HepG2 (cell line): ENCODE measurements at regions not wholly inside any gene's neighbourhood (a gene's known extent, or its start where the extent isn't known, plus 50 kb on each side); places are given as distances from the start of the nearest gene placed in this dataset.

Source experiments
- ATAC-seq: fragments of 200-7000 bp; cut with Tn5 transposase; 3 replicates; pipeline ENCODE4 v1.9.1; 2020; ENCODE audit warnings: mild to moderate bottlenecking, moderate library complexity
- BruUV-seq: library from RNA; stranded (reverse); fragments of 400-500 nt; replicated peaks from 2 replicates; lab custom pipeline; 2021; lab: Mats Ljungman, UMichigan
- CTCF ChIA-PET: fragments of 300-600 bp; formaldehyde crosslinking; extraction: SDS; loops from one replicate; lab custom pipeline; 2021; ENCODE audit warnings: low total read pairs, inconsistent platforms, low intra/inter-chr PET ratio; lab: Yijun Ruan, JAX
- POLR2A ChIA-PET: fragments of 350-600 bp; sonication (Branson Sonifier 250); formaldehyde crosslinking; loops from one replicate; lab custom pipeline; 2020; ENCODE audit warnings: antibody characterized with exemption, inconsistent platforms; lab: Yijun Ruan, JAX
- DNase-seq: peaks from one replicate; pipeline ENCODE4 v3.0.0-alpha.2; 2015; ENCODE audit warnings: low spot score
- FAIRE-seq: peaks from 3 replicates; lab custom pipeline; 2011; peaks lifted over from hg19 to GRCh38; lab: Jason Lieb, UNC
- H2AFZ ChIP-seq: one replicate; pipeline ENCODE4 v1.6.1; 2011; ENCODE audit warnings: low read length, inconsistent platforms
- H3K27ac ChIP-seq: fragments of 300-600 bp; 3 replicates; pipeline ENCODE4 v1.8.0; 2011; ENCODE audit warnings: mixed run types, mild to moderate bottlenecking, mixed read lengths, low read length, inconsistent platforms; ENCODE audit not compliant: insufficient read depth; ENCODE audit errors: extremely low read length
- H3K27me3 ChIP-seq, 2 experiments: fragments of 200-600 bp in 1 of 2; 2 replicates in 1 of 2; 3 replicates in 1 of 2; pipeline versions ENCODE4 v1.6.0 to v1.8.0; 2011; ENCODE audit warnings: low read length in 2 of 2, mild to moderate bottlenecking in 2 of 2, moderate library complexity in 2 of 2, inconsistent platforms in 1 of 2; ENCODE audit not compliant: insufficient read depth in 2 of 2, control insufficient read depth in 1 of 2
- H3K36me3 ChIP-seq, 2 experiments: fragments of 200-600 bp in 1 of 2; replicated peaks in 1 of 2; 2 replicates in 1 of 2; 3 replicates in 1 of 2; pipeline versions ENCODE4 v1.5.1 to v1.8.0; 2011; ENCODE audit warnings: low read length in 2 of 2, inconsistent platforms in 1 of 2; ENCODE audit not compliant: insufficient read depth in 2 of 2, control insufficient read depth in 1 of 2
- H3K4me1 ChIP-seq: 2 replicates; pipeline ENCODE4 v1.5.1; 2012; ENCODE audit warnings: low read length, inconsistent platforms; ENCODE audit not compliant: insufficient read depth
- H3K4me2 ChIP-seq: 2 replicates; pipeline ENCODE4 v1.6.0; 2011; ENCODE audit warnings: low read depth, low read length, inconsistent platforms
- H3K4me3 ChIP-seq, 3 experiments: fragments of 200-600 bp in 1 of 3; sonication (generic), shearing (Covaris generic) in 1 of 3; replicated peaks in 1 of 3; 2 replicates each; pipeline ENCODE4 v1.5.1; 2011 to 2016; ENCODE audit warnings: low read length in 3 of 3, inconsistent platforms in 2 of 3, low read depth in 2 of 3, mild to moderate bottlenecking in 2 of 3, control low read depth in 1 of 3, mixed read lengths in 1 of 3; ENCODE audit not compliant: insufficient read depth in 1 of 3
- H3K79me2 ChIP-seq: one replicate; pipeline ENCODE4 v1.6.1; 2011; ENCODE audit warnings: low read length, inconsistent platforms; ENCODE audit not compliant: insufficient read depth
- H3K9ac ChIP-seq: 2 replicates; pipeline ENCODE4 v1.6.0; 2011; ENCODE audit warnings: mild to moderate bottlenecking, low read depth, low read length, inconsistent platforms; ENCODE audit not compliant: insufficient read depth
- H3K9me3 ChIP-seq: 2 replicates; pipeline ENCODE4 v1.5.1; 2012; ENCODE audit warnings: mild to moderate bottlenecking, low read length
- H4K20me1 ChIP-seq: 2 replicates; pipeline ENCODE4 v1.6.0; 2011; ENCODE audit warnings: inconsistent platforms, mild to moderate bottlenecking, low read length, moderate library complexity; ENCODE audit not compliant: insufficient read depth
- ERF ChIP-seq: IDR thresholded peaks from 2 replicates; pipeline ENCODE4 v1.6.1; 2018; ENCODE audit warnings: missing biosample characterization, missing genetic modification reagents
- JUNB ChIP-seq: sonication (generic); formaldehyde crosslinking; IDR thresholded peaks from 2 replicates; pipeline ENCODE4 v1.8.0; 2022; ENCODE audit warnings: missing genetic modification reagents, mild to moderate bottlenecking, borderline replicate concordance
- MAFK ChIP-seq, 2 experiments: IDR thresholded peaks in 1 of 2; conservative IDR thresholded peaks in 1 of 2; 2 replicates each; pipeline ENCODE4 v1.6.1; 2011; ENCODE audit warnings: improper control_type of control experiment in 2 of 2, low read length in 2 of 2
- PRPF4 ChIP-seq: fragments of 200-400 bp; formaldehyde crosslinking; IDR thresholded peaks from 2 replicates; pipeline ENCODE4 v1.6.1; 2016; ENCODE audit warnings: low read length, low read depth; ENCODE audit not compliant: poor library complexity, severe bottlenecking
- SATB2 ChIP-seq: sonication (generic); formaldehyde crosslinking; IDR thresholded peaks from 2 replicates; pipeline ENCODE4 v1.5.0; 2020; ENCODE audit warnings: missing genetic modification reagents
- ZNF12 ChIP-seq: sonication (generic); formaldehyde crosslinking; IDR thresholded peaks from 2 replicates; pipeline ENCODE4 v1.5.0; 2020; ENCODE audit warnings: missing genetic modification reagents
- ZNF138 ChIP-seq: sonication (generic); formaldehyde crosslinking; IDR thresholded peaks from 2 replicates; pipeline ENCODE4 v1.5.0; 2020; ENCODE audit warnings: mild to moderate bottlenecking, low read depth, missing genetic modification reagents
- ZNF501 ChIP-seq: sonication (generic); formaldehyde crosslinking; IDR thresholded peaks from 2 replicates; pipeline ENCODE4 v1.5.1; 2020; ENCODE audit warnings: mild to moderate bottlenecking, moderate library complexity, missing genetic modification reagents
- ZNF510 ChIP-seq: sonication (generic); formaldehyde crosslinking; IDR thresholded peaks from 2 replicates; pipeline ENCODE4 v1.4.0; 2020; ENCODE audit warnings: low read depth, mild to moderate bottlenecking, missing genetic modification reagents
- ZNF678 ChIP-seq: sonication (generic); formaldehyde crosslinking; IDR thresholded peaks from 2 replicates; pipeline ENCODE4 v1.4.0; 2020; ENCODE audit warnings: mild to moderate bottlenecking, missing genetic modification reagents
- ZNF720 ChIP-seq: sonication (generic); formaldehyde crosslinking; IDR thresholded peaks from 2 replicates; pipeline ENCODE4 v1.4.0; 2020; ENCODE audit warnings: missing genetic modification reagents
- WGBS: methylation state at CpG from one replicate; pipeline ENCODE4 v1.1.6; 2017; ENCODE audit warnings: low lambda C conversion rate; 5-methylcytosine and 5-hydroxymethylcytosine counted together
- in situ Hi-C: cut with HindIII; loops from 2 replicates; pipeline ENCODE4 v1.10.0; 2017; ENCODE audit warnings: low pct_unique_long_range_greater_than_20kb; ENCODE audit not compliant: extremely low pct_ligation_motif_present
- intact Hi-C: fragments of 100-400 bp; cut with micrococcal nuclease; formaldehyde crosslinking; loops from one replicate; pipeline ENCODE4 v1.10.0; 2022; ENCODE audit not compliant: unreplicated experiment
- TF ChIP-seq, protein P1 (sequence below): sonication (generic); formaldehyde crosslinking; IDR thresholded peaks from 2 replicates; pipeline ENCODE4 v1.8.1; 2023; ENCODE audit warnings: mild to moderate bottlenecking, missing genetic modification reagents
- TF ChIP-seq, protein P2 (sequence below): sonication (generic); formaldehyde crosslinking; IDR thresholded peaks from 2 replicates; pipeline ENCODE4 v1.4.0; 2020; ENCODE audit warnings: mild to moderate bottlenecking, missing genetic modification reagents

DNA sequence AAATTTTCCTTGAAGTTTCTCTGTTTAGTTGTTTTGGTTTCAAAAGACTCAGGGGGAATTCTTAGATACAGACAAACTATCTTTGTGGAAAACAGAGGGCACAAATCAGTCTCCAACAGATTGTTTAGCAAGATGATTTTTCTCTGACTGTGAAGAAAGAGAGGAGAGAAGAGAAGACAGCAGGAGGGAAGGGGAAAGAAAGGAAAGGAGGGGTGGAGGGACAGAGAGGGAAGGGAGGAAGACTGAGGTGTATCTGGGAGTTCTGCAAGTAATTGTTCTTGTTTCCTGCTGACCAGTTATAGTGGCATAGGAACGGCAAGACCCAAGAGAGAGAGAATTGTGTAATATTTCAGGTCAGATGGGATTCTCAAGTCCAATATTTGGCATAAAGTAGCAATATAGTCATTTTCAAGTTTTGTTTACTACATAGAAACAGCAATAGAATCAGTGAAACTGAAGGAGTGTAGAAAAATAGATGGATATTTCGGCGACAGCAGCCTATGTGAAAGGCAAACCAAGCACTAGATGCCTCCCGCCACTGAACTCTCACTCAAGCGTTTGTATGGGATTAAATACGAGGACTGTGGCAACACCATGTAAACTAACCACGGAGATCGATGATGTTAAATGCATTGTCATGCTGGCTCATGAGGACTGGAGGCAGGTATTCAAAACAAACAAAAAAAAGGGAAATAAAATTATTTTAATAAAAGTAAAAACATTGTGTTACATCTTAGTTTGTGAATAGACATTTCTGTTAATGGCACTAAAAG lies 342.5 kb downstream of the SLC16A7 start:
- no peaks in the 10 kb centered on the region for H3K27me3 ChIP-seq
- intact Hi-C loops (no loop called here), in situ Hi-C loops (no loop called here)
- no peak for DNase-seq
- BruUV-seq, result no TSS peak
- no peak for FAIRE-seq
- no peaks in the 10 kb centered on the region for H3K36me3 ChIP-seq
- TF ChIP-seq ZNF510 (CRISPR knock-in tag), result no peak
- TF ChIP-seq ZNF720 (CRISPR knock-in tag), result no peak
- no peak for TF ChIP-seq ERF (CRISPR knock-in tag)
- TF ChIP-seq, protein P1, sequence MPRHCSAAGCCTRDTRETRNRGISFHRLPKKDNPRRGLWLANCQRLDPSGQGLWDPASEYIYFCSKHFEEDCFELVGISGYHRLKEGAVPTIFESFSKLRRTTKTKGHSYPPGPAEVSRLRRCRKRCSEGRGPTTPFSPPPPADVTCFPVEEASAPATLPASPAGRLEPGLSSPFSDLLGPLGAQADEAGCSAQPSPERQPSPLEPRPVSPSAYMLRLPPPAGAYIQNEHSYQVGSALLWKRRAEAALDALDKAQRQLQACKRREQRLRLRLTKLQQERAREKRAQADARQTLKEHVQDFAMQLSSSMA (CRISPR knock-in tag), result no peak
- TF ChIP-seq, protein P2, sequence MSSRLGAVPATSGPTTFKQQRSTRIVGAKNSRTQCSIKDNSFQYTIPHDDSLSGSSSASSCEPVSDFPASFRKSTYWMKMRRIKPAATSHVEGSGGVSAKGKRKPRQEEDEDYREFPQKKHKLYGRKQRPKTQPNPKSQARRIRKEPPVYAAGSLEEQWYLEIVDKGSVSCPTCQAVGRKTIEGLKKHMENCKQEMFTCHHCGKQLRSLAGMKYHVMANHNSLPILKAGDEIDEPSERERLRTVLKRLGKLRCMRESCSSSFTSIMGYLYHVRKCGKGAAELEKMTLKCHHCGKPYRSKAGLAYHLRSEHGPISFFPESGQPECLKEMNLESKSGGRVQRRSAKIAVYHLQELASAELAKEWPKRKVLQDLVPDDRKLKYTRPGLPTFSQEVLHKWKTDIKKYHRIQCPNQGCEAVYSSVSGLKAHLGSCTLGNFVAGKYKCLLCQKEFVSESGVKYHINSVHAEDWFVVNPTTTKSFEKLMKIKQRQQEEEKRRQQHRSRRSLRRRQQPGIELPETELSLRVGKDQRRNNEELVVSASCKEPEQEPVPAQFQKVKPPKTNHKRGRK (CRISPR knock-in tag), result no peak
- no peak for TF ChIP-seq ZNF138 (CRISPR knock-in tag)
- no peak for TF ChIP-seq MAFK (conservative IDR thresholded peaks at IDR 0.05 in 1 of 2, IDR thresholded peaks at IDR 0.05 in 1 of 2; ENCODE audit: low read length in 2 of 2)
- no peak for TF ChIP-seq ZNF12 (CRISPR knock-in tag)
- TF ChIP-seq PRPF4, result no peak
- TF ChIP-seq ZNF501 (CRISPR knock-in tag), result no peak
- TF ChIP-seq JUNB (CRISPR knock-in tag), result no peak
- no peak for TF ChIP-seq SATB2 (CRISPR knock-in tag)
- TF ChIP-seq ZNF678 (CRISPR knock-in tag), result no peak
- POLR2A ChIA-PET, result no interaction called here
- no peak overlapping the region for H3K4me3 ChIP-seq
- no peaks in the 10 kb centered on the region for H3K79me2 ChIP-seq
- H3K9me3 ChIP-seq, result peaks cover 31% of the 10 kb centered on the region
- WGBS, result 54% methylated on average over 8 of the region's 8 CpGs
- no peak overlapping the region for H3K27ac ChIP-seq
- H3K9ac ChIP-seq, result no peak overlapping the region
- no peaks in the 10 kb centered on the region for H4K20me1 ChIP-seq
- H3K4me2 ChIP-seq, result no peak overlapping the region
- no peak overlapping the region for H2AFZ ChIP-seq
- no peaks in the 10 kb centered on the region for H3K4me1 ChIP-seq
- CTCF ChIA-PET, result no interaction called here
- ATAC-seq, result no peak
